Hepatocyte (in vitro differentiated cells): ENCODE measurements at regions not wholly inside any gene's neighbourhood (a gene's known extent, or its start where the extent isn't known, plus 50 kb on each side); places are given as distances from the start of the nearest gene placed in this dataset.

ENCODE experiments used
- CTCF ChIP-seq: fragments of 200-600 bp; sonication (generic); IDR thresholded peaks from 2 replicates; pipeline ENCODE4 v1.5.1; 2016; ENCODE audit warnings: antibody characterized with exemption, mild to moderate bottlenecking; ENCODE audit not compliant: poor library complexity
- EZH2 ChIP-seq: fragments of 200-600 bp; sonication (generic); IDR thresholded peaks from 2 replicates; pipeline ENCODE4 v1.6.1; 2016; ENCODE audit warnings: antibody characterized with exemption, mild to moderate bottlenecking, borderline replicate concordance
- EZH2phosphoT487 ChIP-seq: fragments of 200-600 bp; sonication (generic); IDR thresholded peaks from one replicate; pipeline ENCODE4 v1.6.1; 2018; ENCODE audit warnings: antibody characterized with exemption, mild to moderate bottlenecking, low read depth, moderate library complexity; ENCODE audit not compliant: unreplicated experiment, severe bottlenecking

GRCh38 chr5:148920646-148921288 is 94.4 kb downstream of the ADRB2 start:
- TF ChIP-seq CTCF (no peak), EZH2phosphoT487 (no peak), EZH2 (no peak)
